Lung (tissue), 11 donors: ENCODE measurements at regions not wholly inside any gene's neighbourhood (a gene's known extent, or its start where the extent isn't known, plus 50 kb on each side); places are given as distances from the start of the nearest gene placed in this dataset.

Experiments
- ATAC-seq: fragments of 200-7000 bp; cut with Tn5 transposase; one replicate; pipeline ENCODE4 v1.9.1; 2020; ENCODE audit warnings: moderate number of reproducible peaks; ENCODE audit not compliant: insufficient read depth, low FRiP score
- DNase-seq, 3 donors: peaks; one replicate each; pipeline ENCODE4 v3.0.0-alpha.2; 2013 to 2017
- H3K27ac ChIP-seq, 2 donors: one replicate each; pipeline ENCODE4 v1.5.1; 2013; ENCODE audit warnings: mild to moderate bottlenecking in 2 of 2, moderate library complexity in 2 of 2, control low read depth in 1 of 2, inconsistent platforms in 1 of 2, low read depth in 1 of 2, low read length in 1 of 2
- H3K27me3 ChIP-seq, 3 donors: one replicate each; pipeline ENCODE4 v1.5.1; 2013; ENCODE audit warnings: low read length in 2 of 3; ENCODE audit not compliant: control insufficient read depth in 3 of 3, insufficient read depth in 3 of 3
- H3K36me3 ChIP-seq, 4 donors: one replicate each; pipeline ENCODE4 v1.5.1; 2013; ENCODE audit warnings: low read length in 4 of 4, mild to moderate bottlenecking in 1 of 4, moderate library complexity in 1 of 4; ENCODE audit not compliant: control insufficient read depth in 4 of 4, insufficient read depth in 4 of 4
- H3K4me1 ChIP-seq, 5 donors: one replicate each; pipeline ENCODE4 v1.5.1; 2013; ENCODE audit warnings: low read length in 5 of 5, mild to moderate bottlenecking in 2 of 5, moderate library complexity in 1 of 5; ENCODE audit not compliant: control insufficient read depth in 5 of 5, insufficient read depth in 5 of 5
- H3K4me3 ChIP-seq: one replicate; pipeline ENCODE4 v1.5.1; 2013; ENCODE audit warnings: mild to moderate bottlenecking, control low read depth, moderate library complexity
- H3K9ac ChIP-seq, 2 donors: one replicate each; pipeline ENCODE4 v1.5.1; 2013; ENCODE audit warnings: low read length in 2 of 2, control low read depth in 1 of 2; ENCODE audit not compliant: insufficient read depth in 1 of 2
- H3K9me3 ChIP-seq, 4 donors: one replicate each; pipeline ENCODE4 v1.5.1; 2013; ENCODE audit warnings: low read length in 3 of 4, mild to moderate bottlenecking in 1 of 4, moderate library complexity in 1 of 4; ENCODE audit not compliant: control insufficient read depth in 4 of 4, insufficient read depth in 3 of 4
- CTCF ChIP-seq: IDR thresholded peaks from 2 replicates; pipeline ENCODE4 v1.5.1; 2012; ENCODE audit warnings: mild to moderate bottlenecking; ENCODE audit errors: control extremely low read depth, extremely low read depth
- WGBS, 2 donors: extraction: QIAGEN DNeasy Blood & Tissue Kit; methylation state at CpG; one replicate each; pipeline ENCODE4 v1.1.7; 2013; 5-methylcytosine and 5-hydroxymethylcytosine counted together
- donor health status: control.
- donor health status: control.
- donor health status: Bipolar disorder and iron deficiency.
- donor health status: healthy.
- donor health status: DM: yes; HTN: yes; CAD: no.

GRCh38 chr5:25419684-25420083 is 774.9 kb upstream of the CDH10 start:
- 86 to 91% methylated on average over 2 of the region's 2 CpGs for WGBS, 2 donors
- DNase-seq (no peak), ATAC-seq (no peak)
- TF ChIP-seq CTCF = no peak
- Histone ChIP-seq H3K9ac (no peak overlapping the region), H3K4me3 (no peak overlapping the region), H3K36me3 (no peaks in the 10 kb centered on the region), H3K27ac (no peak overlapping the region), H3K9me3 (peaks cover 0 to 3% (median 0%) of the 10 kb centered on the region in 4 donors), H3K27me3 (no peaks in the 10 kb centered on the region), H3K4me1 (no peaks in the 10 kb centered on the region)

- no peaks in the 10 kb centered on the region for H3K4me1 ChIP-seq
- DNase-seq (no peak), ATAC-seq (no peak)
- TF ChIP-seq CTCF = no peak
- H3K36me3 ChIP-seq = no peaks in the 10 kb centered on the region
- 63 to 73% methylated on average over 3 of the region's 3 CpGs for WGBS, 2 donors
- H3K9ac ChIP-seq = no peak overlapping the region
- H3K27ac ChIP-seq = no peak overlapping the region
- H3K4me3 ChIP-seq = no peak overlapping the region
- H3K27me3 ChIP-seq = no peaks in the 10 kb centered on the region
- peaks cover 0 to 3% (median 0%) of the 10 kb centered on the region in 4 donors for H3K9me3 ChIP-seq
Measured at GRCh38 chr5:25418978-25419377, 774.2 kb upstream of the CDH10 start.

GRCh38 chr5:25418319-25418859 is 773.6 kb upstream of the CDH10 start:
- no peak for ATAC-seq
- 68 to 72% methylated on average over 2 of the region's 2 CpGs for WGBS, 2 donors
- Histone ChIP-seq H3K27ac (no peak overlapping the region), H3K9me3 (peaks cover 0 to 3% (median 0%) of the 10 kb centered on the region in 4 donors), H3K27me3 (no peaks in the 10 kb centered on the region), H3K36me3 (no peaks in the 10 kb centered on the region), H3K4me1 (no peaks in the 10 kb centered on the region), H3K4me3 (no peak overlapping the region), H3K9ac (no peak overlapping the region)
- DNase-seq = no peak
- TF ChIP-seq CTCF = no peak

- Histone ChIP-seq H3K9ac (no peak overlapping the region), H3K36me3 (no peaks in the 10 kb centered on the region), H3K9me3 (peaks cover 0 to 3% (median 0%) of the 10 kb centered on the region in 4 donors), H3K27me3 (no peaks in the 10 kb centered on the region), H3K4me3 (no peak overlapping the region), H3K27ac (no peak overlapping the region), H3K4me1 (no peaks in the 10 kb centered on the region)
- DNase-seq = no peak
- ATAC-seq = no peak
- WGBS, 2 donors = 71 to 77% methylated on average over 4 of the region's 4 CpGs
- TF ChIP-seq CTCF = no peak
Measured at GRCh38 chr5:25416960-25417359, 772.2 kb upstream of the CDH10 start.
